HG02610 (cell line): ENCODE measurements at regions not wholly inside any gene's neighbourhood (a gene's known extent, or its start where the extent isn't known, plus 50 kb on each side); places are given as distances from the start of the nearest gene placed in this dataset.
A peak's percentile ranks its signal among the peaks of the same experiment; 100 is the strongest.
"Not testable (repeated sequence)": the region's sequence is repeated elsewhere in the genome, so short reads cannot be mapped to it uniquely, and the experiment has no call there.

Experiments used
- ATAC-seq: cut with Tn5 transposase; IDR thresholded peaks from one replicate; pipeline ENCODE4 v1.9.1; 2021; ENCODE audit warnings: mild to moderate bottlenecking, moderate library complexity; ENCODE audit not compliant: unreplicated experiment

- ATAC-seq, result no peak
Observed at GRCh38 chr1:195763907-195764374, 844.3 kb downstream of the KCNT2 start.

GRCh38 chr1:195763146-195763906, 844.9 kb downstream of the KCNT2 start:
- no peak for ATAC-seq

DNA sequence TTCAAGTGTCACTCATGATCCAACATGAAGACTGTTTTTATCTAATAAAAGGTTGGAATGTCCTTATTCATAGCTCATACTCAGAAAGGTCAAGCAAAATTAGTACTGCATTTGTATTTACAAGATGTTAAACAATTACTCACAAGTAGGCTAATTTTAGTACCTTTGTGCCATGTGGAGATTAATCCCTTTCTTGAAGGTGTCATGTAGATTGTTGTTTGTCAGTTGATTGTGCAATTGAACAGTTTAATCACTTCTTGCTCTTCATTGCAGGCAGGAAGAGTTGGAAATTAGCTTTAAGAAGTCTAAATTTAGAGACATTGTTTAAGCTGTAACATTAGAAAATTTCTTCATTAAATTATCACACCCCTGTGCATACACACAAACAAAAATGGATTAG, 847.1 kb downstream of the KCNT2 start:
- ATAC-seq, result no peak

DNA sequence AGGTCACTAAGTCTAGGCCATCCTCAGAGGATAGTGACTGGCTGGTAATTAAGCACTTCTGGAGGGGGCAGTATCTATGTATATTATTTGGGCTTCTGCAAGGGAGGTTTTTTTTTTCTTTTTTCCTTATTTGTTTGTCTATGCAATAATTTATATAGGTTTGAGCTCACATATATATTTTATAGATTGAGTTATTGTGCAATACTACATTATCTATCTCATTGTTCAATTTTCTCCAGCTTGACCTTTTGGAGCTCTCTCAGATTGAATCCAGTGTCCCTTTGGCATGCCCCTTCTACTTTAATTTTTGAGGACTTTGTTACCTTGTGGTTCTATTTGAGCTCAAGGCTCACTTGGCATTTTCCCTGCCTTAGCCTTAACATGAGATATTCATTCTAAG, 852.1 kb downstream of the KCNT2 start:
- ATAC-seq, result no peak

DNA sequence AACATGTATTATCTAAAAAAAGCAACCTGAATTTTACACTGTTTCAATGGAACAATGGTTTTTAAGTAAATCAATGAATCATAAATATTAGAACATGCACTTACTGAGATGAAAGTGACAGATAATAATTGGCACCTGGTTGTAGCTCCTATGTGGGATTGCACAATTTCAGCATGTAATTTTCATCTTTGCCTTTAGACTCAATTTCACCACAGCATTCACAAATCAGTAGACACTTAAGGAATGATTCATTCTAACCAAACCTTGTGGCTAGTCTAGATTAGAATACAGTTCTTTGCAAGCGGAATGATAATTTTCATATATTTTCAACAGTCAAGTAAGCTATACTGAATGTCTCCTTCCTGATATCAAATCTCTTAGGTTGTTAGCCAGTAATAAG, 853.4 kb downstream of the KCNT2 start:
- no peak for ATAC-seq

- ATAC-seq, result no peak
Observed at GRCh38 chr1:195754303-195754702, 853.9 kb downstream of the KCNT2 start.

- ATAC-seq, result no peak
Observed at GRCh38 chr1:195748969-195749368, 859.3 kb downstream of the KCNT2 start.

DNA sequence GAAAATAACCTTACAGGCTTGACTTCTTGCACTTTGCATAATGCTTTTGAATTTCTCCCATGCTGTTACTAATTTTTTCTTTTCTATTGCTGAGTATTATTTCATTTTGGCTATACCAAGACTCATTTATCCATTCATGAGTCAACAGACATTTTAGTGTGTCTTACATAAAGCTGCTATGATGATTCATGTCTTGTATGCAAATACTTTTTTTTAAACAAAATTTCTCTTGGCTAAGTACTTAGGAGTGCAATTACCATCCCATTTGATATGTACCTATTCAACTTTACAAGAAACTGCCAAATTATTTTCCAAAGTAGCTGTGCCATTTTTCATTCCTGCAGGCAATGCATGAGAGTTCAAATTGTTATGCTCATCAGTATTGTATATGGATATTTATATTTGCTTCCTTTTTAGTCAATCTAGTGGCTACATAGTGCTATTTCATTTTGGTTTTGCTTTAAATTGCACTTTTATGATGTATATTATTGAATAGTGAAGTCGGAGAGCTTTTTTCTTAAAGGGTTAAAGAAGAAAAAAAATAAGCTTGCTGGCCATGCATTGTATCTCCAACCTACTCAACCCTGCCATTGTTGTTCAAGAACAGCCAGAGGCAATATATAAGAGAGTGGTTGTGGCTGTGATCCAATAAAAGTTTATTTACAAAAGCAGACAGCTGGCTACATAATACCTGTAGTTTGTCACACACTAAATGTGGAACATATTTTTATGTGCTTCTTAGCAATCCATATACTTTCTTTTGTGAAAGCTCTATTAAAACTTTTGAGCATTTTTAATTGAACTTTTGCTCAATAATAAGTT, 862.8 kb downstream of the KCNT2 start:
- no peak for ATAC-seq

DNA sequence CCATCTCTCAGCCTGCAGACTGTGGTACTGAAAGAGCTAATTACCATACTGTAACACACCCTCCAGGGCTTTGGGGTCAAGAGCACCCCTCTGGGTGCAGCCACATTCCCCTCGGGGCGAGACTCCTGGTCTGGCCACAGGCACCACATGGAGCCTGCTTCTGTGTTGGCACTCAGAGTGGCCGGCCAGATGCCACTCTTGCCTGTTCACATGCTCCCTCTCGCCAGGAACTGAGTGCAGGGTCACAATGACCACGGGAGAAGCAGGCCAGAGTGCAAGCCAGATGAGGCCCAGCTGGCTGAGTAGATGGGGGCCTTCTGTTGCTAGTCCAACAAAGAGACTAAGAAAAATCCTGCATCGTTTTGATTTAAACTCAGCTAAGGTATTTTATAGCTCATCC, 864.0 kb downstream of the KCNT2 start:
- ATAC-seq, result no peak

DNA sequence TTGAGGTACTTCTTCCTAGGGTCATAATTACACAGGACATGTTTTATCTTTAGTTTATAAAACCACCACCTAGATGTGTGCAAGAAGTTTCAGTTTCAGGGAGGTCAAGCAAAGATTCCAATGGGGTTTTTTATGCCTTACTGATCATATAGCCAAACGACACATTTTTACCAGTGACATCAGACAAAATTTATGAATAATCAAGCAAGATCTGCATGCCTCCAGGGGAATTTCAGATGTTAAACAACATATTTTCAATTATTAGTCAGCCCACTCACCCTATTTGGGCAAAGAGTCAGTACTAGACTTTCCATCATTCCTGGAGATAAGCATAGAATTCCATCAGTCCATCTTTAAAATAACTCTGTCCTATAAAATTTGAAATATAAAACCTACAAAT, 867.4 kb downstream of the KCNT2 start:
- no peak for ATAC-seq

DNA sequence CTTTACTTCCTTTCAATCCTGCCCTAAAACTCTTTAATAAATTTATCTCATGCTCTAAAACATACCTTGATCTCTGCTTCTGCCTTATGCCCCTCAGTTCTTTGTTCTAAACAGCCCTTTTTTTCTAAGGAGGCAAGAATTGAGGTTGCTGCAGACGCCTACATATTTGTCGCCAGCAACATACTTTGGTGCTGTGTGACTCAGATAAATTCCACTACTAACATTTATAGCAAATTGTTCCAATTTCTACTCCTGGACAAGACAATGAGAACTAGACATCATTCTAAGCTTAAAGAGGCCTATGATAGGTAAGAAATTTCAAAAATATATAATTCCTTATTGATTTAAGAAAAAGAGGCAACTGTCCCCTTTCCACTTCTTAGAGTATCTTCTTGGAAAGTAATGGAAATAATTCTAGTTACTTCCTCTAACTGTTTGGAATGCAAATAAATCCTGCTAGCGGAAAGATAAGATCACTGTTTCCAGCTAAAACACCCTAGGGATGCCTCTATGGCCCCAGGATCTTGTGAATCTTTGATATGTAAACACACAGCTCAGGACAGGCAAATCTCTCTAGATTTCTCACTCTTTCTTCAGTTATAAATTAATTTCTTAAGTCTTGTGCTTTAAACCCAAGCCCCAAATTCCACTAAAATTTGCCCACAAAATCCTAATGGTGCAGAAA, 869.1 kb downstream of the KCNT2 start:
- ATAC-seq, result no peak

- ATAC-seq, result no peak
Observed at GRCh38 chr1:195735140-195735539, 873.1 kb downstream of the KCNT2 start.

- ATAC-seq, result no peak
Observed at GRCh38 chr1:195733826-195734225, 874.4 kb downstream of the KCNT2 start.

DNA sequence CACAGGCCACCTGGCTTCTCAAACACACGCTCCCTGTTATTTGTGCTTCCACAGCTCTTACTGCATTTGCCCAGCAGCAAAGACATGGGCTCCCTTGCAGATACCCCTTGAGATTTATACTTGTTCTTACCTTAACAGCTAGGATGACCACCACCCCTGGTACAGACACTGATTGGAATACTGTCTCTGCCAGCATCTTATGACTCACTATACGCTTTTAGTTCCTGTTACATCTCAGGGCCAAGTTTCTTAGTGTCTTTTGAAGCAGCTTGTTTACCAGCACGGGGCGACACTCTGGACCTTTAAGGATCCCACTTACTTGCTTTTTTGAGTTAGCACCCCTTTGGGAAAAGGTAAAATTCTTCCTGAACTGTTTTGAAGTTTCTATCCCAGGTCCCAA, 874.8 kb downstream of the KCNT2 start:
- ATAC-seq, result no peak

- ATAC-seq, result no peak
Observed at GRCh38 chr1:195731385-195731784, 876.9 kb downstream of the KCNT2 start.

DNA sequence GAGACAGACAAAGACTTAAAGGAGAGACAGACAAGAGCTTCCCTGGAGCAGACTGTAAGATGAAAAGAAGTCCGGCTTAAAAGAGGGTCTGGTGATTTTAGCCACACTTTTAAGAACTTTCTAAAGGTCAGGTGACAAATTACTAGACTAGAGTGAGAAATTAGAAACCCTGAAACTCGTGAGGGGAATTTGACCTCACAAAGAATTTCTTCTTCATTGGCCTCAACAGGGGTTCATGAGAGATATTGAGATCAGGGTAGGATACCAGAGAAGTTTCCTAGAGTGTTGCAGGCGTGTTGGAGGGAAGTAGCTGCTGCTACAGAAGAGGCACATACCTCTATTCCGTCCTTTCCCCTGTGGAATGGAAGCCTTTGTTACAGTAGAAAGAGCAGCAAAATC, 884.4 kb downstream of the KCNT2 start:
- peak; percentile 74 for ATAC-seq

DNA sequence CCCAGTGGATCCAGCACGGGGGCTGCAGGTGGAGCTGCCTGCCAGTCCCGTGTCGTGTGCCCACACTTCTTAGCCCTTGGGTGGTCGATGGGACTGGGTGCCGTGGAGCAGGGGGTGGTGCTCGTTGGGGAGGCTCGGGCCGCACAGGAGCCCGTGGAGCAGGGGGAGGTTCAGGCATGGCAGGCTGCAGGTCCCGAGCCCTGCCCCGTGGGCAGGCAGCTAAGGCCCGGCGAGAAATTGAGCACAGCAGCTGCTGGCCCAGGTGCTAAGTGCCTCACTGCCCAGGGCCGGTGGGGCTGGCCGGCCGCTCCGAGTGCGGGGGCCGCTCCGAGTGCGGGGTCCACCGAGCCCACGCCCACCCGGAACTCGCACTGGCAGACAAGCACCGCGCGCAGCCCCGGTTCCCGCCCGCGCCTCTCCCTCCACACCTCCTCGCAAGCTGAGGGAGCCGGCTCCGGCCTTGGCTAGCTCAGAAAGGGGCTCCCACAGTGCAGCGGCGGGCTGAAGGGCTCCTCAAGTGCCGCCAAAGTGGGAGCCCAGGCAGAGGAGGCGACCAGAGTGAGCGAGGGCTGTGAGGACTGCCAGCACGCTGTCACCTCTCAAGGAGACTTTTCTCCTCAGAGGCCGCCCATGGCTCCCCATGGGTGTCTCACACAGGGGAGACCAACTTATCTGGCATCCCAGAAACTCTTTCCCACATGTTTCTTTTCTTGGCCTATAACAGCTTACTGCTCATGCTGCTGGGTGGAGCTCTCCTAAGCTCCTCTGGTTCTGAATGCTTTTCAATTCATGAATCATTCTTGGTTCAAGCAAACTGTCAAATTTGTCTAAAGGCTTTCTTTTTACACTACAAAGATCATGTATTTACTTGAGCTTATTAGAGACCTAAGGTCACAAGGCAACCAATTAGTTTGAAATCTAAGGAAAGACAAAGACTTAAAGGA, 885.1 kb downstream of the KCNT2 start:
- ATAC-seq, result not testable (repeated sequence)

- not testable (repeated sequence) for ATAC-seq
Observed at GRCh38 chr1:195722146-195722545, 886.1 kb downstream of the KCNT2 start.

DNA sequence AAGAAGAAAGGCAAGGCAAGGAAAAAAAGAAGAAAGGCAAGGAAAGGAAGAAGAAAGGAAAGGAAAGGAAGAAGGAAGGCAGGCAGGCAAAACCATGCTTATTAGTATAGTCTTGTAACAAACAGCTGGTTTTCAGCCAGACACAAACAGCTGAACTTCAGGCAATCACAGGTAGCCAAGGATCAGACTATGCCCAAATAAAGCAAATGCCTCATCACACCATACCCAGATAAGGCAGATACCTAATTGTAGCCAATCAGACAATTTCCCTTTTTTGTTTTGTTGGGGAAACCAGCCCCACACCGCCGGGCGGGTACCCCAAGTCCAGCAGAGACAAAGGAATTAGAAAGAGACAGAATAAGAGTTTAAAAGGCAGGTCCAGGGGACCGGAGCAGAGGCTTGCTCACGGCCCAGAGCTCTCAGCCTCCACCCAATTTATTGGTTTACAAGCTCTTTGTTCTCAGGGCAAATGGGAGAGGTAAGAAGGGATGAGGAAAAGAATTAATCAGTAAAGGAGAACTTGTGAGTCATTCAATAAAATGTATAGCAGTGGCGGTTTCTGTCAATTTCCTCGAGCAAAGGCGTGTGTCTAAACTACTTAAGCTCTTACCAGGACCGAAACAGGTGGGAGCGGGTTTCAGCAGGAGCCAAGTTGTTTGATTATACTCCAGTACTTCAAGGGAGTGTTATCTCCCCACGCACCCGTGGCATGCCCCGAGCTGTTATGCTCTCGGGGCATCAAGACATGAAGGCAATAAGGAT, 886.8 kb downstream of the KCNT2 start:
- ATAC-seq, result no peak

DNA sequence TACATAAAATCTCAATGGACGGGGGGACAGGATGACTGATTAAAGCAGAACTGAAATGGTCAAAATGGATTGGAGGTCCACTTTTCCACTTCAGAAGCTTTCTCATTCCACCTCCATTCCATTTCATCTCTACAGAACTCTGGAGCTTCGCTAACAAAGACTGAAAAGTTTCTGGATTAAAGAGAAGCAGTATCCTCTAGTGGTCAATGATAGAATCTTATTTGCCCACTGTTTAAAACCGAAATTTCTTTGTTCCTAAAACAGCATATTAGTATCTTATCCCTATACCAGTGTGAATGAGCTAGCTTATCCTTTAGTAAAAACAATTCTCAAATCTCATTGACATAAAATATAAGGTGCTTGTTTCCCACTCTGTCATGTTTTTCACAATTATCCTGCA, 890.6 kb downstream of the KCNT2 start:
- no peak for ATAC-seq
